SK-N-SH (cell line): ENCODE measurements at regions not wholly inside any gene's neighbourhood (a gene's known extent, or its start where the extent isn't known, plus 50 kb on each side); places are given as distances from the start of the nearest gene placed in this dataset.

Source experiments
- CTCF ChIA-PET: fragments of 300-600, 350-600 bp; formaldehyde crosslinking; extraction: SDS; loops from one replicate; lab custom pipeline; 2021; lab: Yijun Ruan, JAX
- POLR2A ChIA-PET: fragments of 350-600 bp; sonication (Branson Sonifier 250); formaldehyde crosslinking; extraction: SDS; loops from one replicate; lab custom pipeline; 2020; ENCODE audit warnings: antibody characterized with exemption, inconsistent platforms; lab: Yijun Ruan, JAX
- DNase-seq: peaks from one replicate; pipeline ENCODE4 v3.0.0; 2012
- H2AFZ ChIP-seq: fragments of 200-600 bp; sonication (generic); 2 replicates; pipeline ENCODE4 v1.8.1; 2016; ENCODE audit warnings: antibody characterized with exemption, mild to moderate bottlenecking, low read depth
- H3F3A ChIP-seq: fragments of 200-600 bp; sonication (generic); replicated peaks from 2 replicates; pipeline ENCODE3; 2016; ENCODE audit warnings: antibody characterized with exemption, mild to moderate bottlenecking; ENCODE audit not compliant: insufficient read depth
- H3K27ac ChIP-seq, 2 experiments: fragments of 200-500 bp in 1 of 2; fragments of 200-600 bp in 1 of 2; sonication (Bioruptor generic) in 1 of 2; sonication (generic), shearing (Covaris generic) in 1 of 2; 2 replicates each; pipeline versions ENCODE4 v1.5.1 to v1.6.1; 2014 to 2016; ENCODE audit warnings: low read depth in 2 of 2, inconsistent platforms in 1 of 2, low read length in 1 of 2, mild to moderate bottlenecking in 1 of 2, mixed read lengths in 1 of 2
- H3K27me3 ChIP-seq: fragments of 200-600 bp; sonication (generic), shearing (Covaris generic); 2 replicates; pipeline ENCODE4 v1.6.1; 2016; ENCODE audit warnings: mixed run types; ENCODE audit not compliant: insufficient read depth
- H3K36me3 ChIP-seq, 2 experiments: fragments of 200-500 bp in 1 of 2; fragments of 200-600 bp in 1 of 2; sonication (Bioruptor generic) in 1 of 2; sonication (generic) in 1 of 2; replicated peaks in 1 of 2; 2 replicates each; pipeline versions ENCODE3 to v1.5.1; 2014 to 2016; ENCODE audit warnings: low read length in 1 of 2, mild to moderate bottlenecking in 1 of 2; ENCODE audit not compliant: insufficient read depth in 2 of 2, control insufficient read depth in 1 of 2
- H3K4me1 ChIP-seq, 2 experiments: fragments of 200-500 bp in 1 of 2; fragments of 200-600 bp in 1 of 2; sonication (Bioruptor generic) in 1 of 2; sonication (generic), shearing (Covaris generic) in 1 of 2; 2 replicates each; pipeline versions ENCODE4 v1.5.1 to v1.6.1; 2014 to 2016; ENCODE audit warnings: low read depth in 1 of 2, low read length in 1 of 2, mixed run types in 1 of 2; ENCODE audit not compliant: insufficient read depth in 2 of 2, control insufficient read depth in 1 of 2
- H3K4me2 ChIP-seq: fragments of 200-600 bp; sonication (generic), shearing (Covaris generic); 2 replicates; pipeline ENCODE4 v1.6.1; 2017; ENCODE audit warnings: mixed run types
- H3K4me3 ChIP-seq, 2 experiments: fragments of 200-500 bp in 1 of 2; fragments of 200-600 bp in 1 of 2; sonication (Bioruptor generic) in 1 of 2; sonication (generic), shearing (Covaris generic) in 1 of 2; 2 replicates each; pipeline versions ENCODE4 v1.5.1 to v1.8.1; 2014 to 2016; ENCODE audit warnings: low read depth in 2 of 2, inconsistent platforms in 1 of 2, low read length in 1 of 2, mild to moderate bottlenecking in 1 of 2, mixed read lengths in 1 of 2, moderate library complexity in 1 of 2
- H3K79me2 ChIP-seq: fragments of 200-600 bp; sonication (generic); 2 replicates; pipeline ENCODE4 v1.8.1; 2017; ENCODE audit warnings: mild to moderate bottlenecking; ENCODE audit not compliant: insufficient read depth
- H3K9ac ChIP-seq: fragments of 200-600 bp; sonication (generic); 2 replicates; pipeline ENCODE4 v1.6.1; 2017; ENCODE audit warnings: mixed run types
- H3K9me2 ChIP-seq: fragments of 200-600 bp; sonication (generic); 2 replicates; pipeline ENCODE4 v1.6.1; 2017; ENCODE audit warnings: mixed run types
- H3K9me3 ChIP-seq: fragments of 200-600 bp; sonication (generic); 2 replicates; pipeline ENCODE4 v1.6.1; 2017; ENCODE audit warnings: mixed run types, mild to moderate bottlenecking, moderate library complexity
- H4K20me1 ChIP-seq: fragments of 200-600 bp; sonication (generic); 2 replicates; pipeline ENCODE4 v1.6.1; 2017; ENCODE audit warnings: mild to moderate bottlenecking, mixed run types; ENCODE audit not compliant: insufficient read depth
- CHD2 ChIP-seq: fragments of 150-350 bp; IDR thresholded peaks from 2 replicates; pipeline ENCODE4 v1.6.1; 2018; ENCODE audit warnings: low read length; ENCODE audit not compliant: partially characterized antibody
- ELF1 ChIP-seq: IDR thresholded peaks from 2 replicates; pipeline ENCODE4 v1.4.0; 2012
- EP300 ChIP-seq, 2 experiments: IDR thresholded peaks; 2 replicates each; pipeline versions ENCODE4 v1.4.0 to v1.6.1; 2012; ENCODE audit warnings: borderline replicate concordance in 1 of 2, low read depth in 1 of 2, low read length in 1 of 2
- FOSL2 ChIP-seq: IDR thresholded peaks from 2 replicates; pipeline ENCODE4 v1.4.0; 2012; ENCODE audit warnings: low read depth, mild to moderate bottlenecking, moderate library complexity, borderline replicate concordance
- FOXJ3 ChIP-seq: sonication (generic); formaldehyde crosslinking; IDR thresholded peaks from 2 replicates; pipeline ENCODE4 v1.5.1; 2020; ENCODE audit warnings: mild to moderate bottlenecking, missing genetic modification reagents
- FOXM1 ChIP-seq: IDR thresholded peaks from 2 replicates; pipeline ENCODE4 v1.4.0; 2012; ENCODE audit warnings: low read depth, mild to moderate bottlenecking
- IRF3 ChIP-seq: fragments of 150-350 bp; IDR thresholded peaks from 2 replicates; pipeline ENCODE4 v1.6.1; 2016; ENCODE audit warnings: mild to moderate bottlenecking, low read depth, low read length
- JUND ChIP-seq: IDR thresholded peaks from 2 replicates; pipeline ENCODE4 v1.4.0; 2012
- MAX ChIP-seq: IDR thresholded peaks from 2 replicates; pipeline ENCODE4 v1.4.0; 2012; ENCODE audit warnings: low read depth
- MXI1 ChIP-seq: IDR thresholded peaks from 2 replicates; pipeline ENCODE4 v1.6.1; 2012; ENCODE audit warnings: mild to moderate bottlenecking, low read depth, low read length, improper control_type of control experiment
- NFIC ChIP-seq: IDR thresholded peaks from 2 replicates; pipeline ENCODE4 v1.4.0; 2012; ENCODE audit warnings: borderline replicate concordance
- RAD21 ChIP-seq: IDR thresholded peaks from 2 replicates; pipeline ENCODE4 v1.6.1; 2012; ENCODE audit warnings: mild to moderate bottlenecking, low read length
- SIN3A ChIP-seq: IDR thresholded peaks from 2 replicates; pipeline ENCODE4 v1.6.1; 2012; ENCODE audit warnings: low read depth, mild to moderate bottlenecking, low read length, moderate library complexity, borderline replicate concordance
- SMC3 ChIP-seq: IDR thresholded peaks from 2 replicates; pipeline ENCODE4 v1.6.1; 2012; ENCODE audit warnings: low read depth, low read length, improper control_type of control experiment
- TAF1 ChIP-seq: IDR thresholded peaks from 2 replicates; pipeline ENCODE4 v1.6.1; 2012; ENCODE audit warnings: low read depth, mild to moderate bottlenecking, low read length, moderate library complexity, borderline replicate concordance
- TCF12 ChIP-seq: IDR thresholded peaks from 2 replicates; pipeline ENCODE4 v1.4.0; 2012
- TEAD4 ChIP-seq: IDR thresholded peaks from 2 replicates; pipeline ENCODE4 v1.4.0; 2012; ENCODE audit warnings: mild to moderate bottlenecking, borderline replicate concordance; ENCODE audit not compliant: insufficient read depth
- USF1 ChIP-seq: IDR thresholded peaks from 2 replicates; pipeline ENCODE4 v1.4.0; 2012; ENCODE audit warnings: low read depth, borderline replicate concordance
- ZBTB33 ChIP-seq: IDR thresholded peaks from 2 replicates; pipeline ENCODE4 v1.4.0; 2012; ENCODE audit warnings: low read depth, borderline replicate concordance
- WGBS: methylation state at CpG from one replicate; pipeline ENCODE4 v1.1.6; 2017; ENCODE audit warnings: low lambda C conversion rate; 5-methylcytosine and 5-hydroxymethylcytosine counted together
- TF ChIP-seq, protein P1 (sequence below): fragments of 200-600 bp; sonication (generic); IDR thresholded peaks from 2 replicates; pipeline ENCODE4 v1.6.1; 2017; ENCODE audit warnings: antibody characterized with exemption, mild to moderate bottlenecking, moderate library complexity

DNA sequence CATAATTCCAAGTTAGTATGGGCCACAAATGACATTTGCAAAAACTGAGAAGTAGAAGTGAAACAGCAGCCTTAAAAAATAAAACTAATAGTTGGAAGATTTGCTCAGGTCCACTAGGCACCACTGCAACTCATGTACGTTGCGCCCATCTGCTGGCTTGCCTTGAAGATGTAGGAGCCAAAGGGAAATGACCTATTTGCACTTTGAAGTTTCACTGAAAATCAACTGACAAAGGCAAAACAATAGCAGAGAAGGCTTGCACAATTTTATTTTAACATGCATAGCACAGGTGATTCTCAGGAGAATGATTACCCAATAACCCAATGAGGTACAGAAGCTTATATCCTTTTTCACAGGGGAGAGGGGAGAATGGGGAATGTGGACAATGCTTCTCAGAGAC, 170.1 kb upstream of the USP25 start:
- H3K4me1 ChIP-seq: no peaks in the 10 kb centered on the region
- H3K27ac ChIP-seq: no peak overlapping the region
- no peak overlapping the region for H2AFZ ChIP-seq
- no peak overlapping the region for H3K4me2 ChIP-seq
- H3K27me3 ChIP-seq: no peaks in the 10 kb centered on the region
- ChIA-PET POLR2A (no interaction called here), CTCF (interaction anchor here (1.8 kb wide), 1 partner anchor 77 kb away, joined by 4 read pairs; no protein-coding TSS in a partner anchor)
- WGBS: 63% methylated on average over 2 of the region's 2 CpGs
- no peaks in the 10 kb centered on the region for H3K9me2 ChIP-seq
- H3K4me3 ChIP-seq: no peak overlapping the region
- H3K9me3 ChIP-seq: no peaks in the 10 kb centered on the region
- no peak for DNase-seq
- TF ChIP-seq SIN3A (no peak), TCF12 (no peak), IRF3 (no peak), TAF1 (no peak), JUND (no peak), USF1 (no peak), FOSL2 (no peak), FOXM1 (no peak), RAD21 (no peak), CHD2 (no peak), ZBTB33 (no peak), NFIC (no peak), FOXJ3 (CRISPR knock-in tag) (no peak), SMC3 (no peak), MXI1 (no peak), EP300 (IDR thresholded peaks at IDR 0.05; ENCODE audit: borderline replicate concordance in 1 of 2, low read depth in 1 of 2, low read length in 1 of 2) (no peak), ELF1 (no peak), TEAD4 (no peak), MAX (no peak)
- TF ChIP-seq, protein P1, sequence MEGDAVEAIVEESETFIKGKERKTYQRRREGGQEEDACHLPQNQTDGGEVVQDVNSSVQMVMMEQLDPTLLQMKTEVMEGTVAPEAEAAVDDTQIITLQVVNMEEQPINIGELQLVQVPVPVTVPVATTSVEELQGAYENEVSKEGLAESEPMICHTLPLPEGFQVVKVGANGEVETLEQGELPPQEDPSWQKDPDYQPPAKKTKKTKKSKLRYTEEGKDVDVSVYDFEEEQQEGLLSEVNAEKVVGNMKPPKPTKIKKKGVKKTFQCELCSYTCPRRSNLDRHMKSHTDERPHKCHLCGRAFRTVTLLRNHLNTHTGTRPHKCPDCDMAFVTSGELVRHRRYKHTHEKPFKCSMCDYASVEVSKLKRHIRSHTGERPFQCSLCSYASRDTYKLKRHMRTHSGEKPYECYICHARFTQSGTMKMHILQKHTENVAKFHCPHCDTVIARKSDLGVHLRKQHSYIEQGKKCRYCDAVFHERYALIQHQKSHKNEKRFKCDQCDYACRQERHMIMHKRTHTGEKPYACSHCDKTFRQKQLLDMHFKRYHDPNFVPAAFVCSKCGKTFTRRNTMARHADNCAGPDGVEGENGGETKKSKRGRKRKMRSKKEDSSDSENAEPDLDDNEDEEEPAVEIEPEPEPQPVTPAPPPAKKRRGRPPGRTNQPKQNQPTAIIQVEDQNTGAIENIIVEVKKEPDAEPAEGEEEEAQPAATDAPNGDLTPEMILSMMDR: no peak
- H3K9ac ChIP-seq: no peak overlapping the region
- H3F3A ChIP-seq: no peaks in the 10 kb centered on the region
- no peaks in the 10 kb centered on the region for H3K79me2 ChIP-seq
- no peaks in the 10 kb centered on the region for H3K36me3 ChIP-seq
- no peaks in the 10 kb centered on the region for H4K20me1 ChIP-seq
